ENCODE measurements at regions not wholly inside any gene's neighbourhood (a gene's known extent, or its start where the extent isn't known, plus 50 kb on each side); places are given as distances from the start of the nearest gene placed in this dataset.
A peak's percentile ranks its signal among the peaks of the same experiment; 100 is the strongest.

- WGBS, 2 donors (ENCODE audit: low coverage in 1 of 2) = 60 to 64% methylated on average over 4 to 6 of the region's 8 CpGs
- Histone ChIP-seq H3K9me3 (no peaks in the 10 kb centered on the region), H3K27ac (peak overlapping the region in 3 of 4 donors; percentile 55 to 62 (median 58)), H3K4me3 (no peak overlapping the region), H3K27me3 (no peaks in the 10 kb centered on the region), H3K36me3 (no peaks in the 10 kb centered on the region), H3K4me1 (peaks cover 0 to 35% (median 3%) of the 10 kb centered on the region in 3 donors)
- peak; percentile 18 for ATAC-seq
- TF ChIP-seq POLR2A (IDR thresholded peaks at IDR 0.05) = no peak
- peak; percentile 20 for TF ChIP-seq POLR2AphosphoS5 (IDR thresholded peaks at IDR 0.05)
Observed at GRCh38 chr2:216583147-216583546, 50.1 kb upstream of the IGFBP2 start.

All from gastroesophageal sphincter (tissue), 4 donors.